ENCODE measurements at regions not wholly inside any gene's neighbourhood (a gene's known extent, or its start where the extent isn't known, plus 50 kb on each side); places are given as distances from the start of the nearest gene placed in this dataset.

- no peak for TF ChIP-seq CTCF (conservative IDR thresholded peaks at IDR 0.05; ENCODE audit: low read depth, low read length)
- no peak for TF ChIP-seq EZH2 (IDR thresholded peaks at IDR 0.05; ENCODE audit: borderline replicate concordance, low read depth, low read length, poor library complexity, severe bottlenecking)
- H3K27me3 ChIP-seq (replicated peaks; ENCODE audit: insufficient read depth, low read depth, low read length, poor library complexity): no peaks in the 10 kb centered on the region
- no peak overlapping the region for H3K4me3 ChIP-seq (ENCODE audit: low read depth, low read length, poor library complexity, severe bottlenecking)
- DNase-seq (ENCODE audit: low spot score): no peak
- H3K27ac ChIP-seq (ENCODE audit: low read depth, low read length, poor library complexity, severe bottlenecking): no peak overlapping the region
- H3K4me1 ChIP-seq (ENCODE audit: insufficient read depth, low read length, poor library complexity, severe bottlenecking): peaks cover 9% of the 10 kb centered on the region
- H3K36me3 ChIP-seq (ENCODE audit: insufficient read depth, low read length, poor library complexity, severe bottlenecking): no peaks in the 10 kb centered on the region
- intact Hi-C loops (cut with micrococcal nuclease; ENCODE audit: unreplicated experiment): no loop called here
- ChIA-PET POLR2A (ENCODE audit: low non-redundant PET) (no interaction called here), CTCF (no interaction called here)
- no peaks in the 10 kb centered on the region for H3K9me3 ChIP-seq (ENCODE audit: low read depth, low read length, poor library complexity, severe bottlenecking)
- BruUV-seq (replicated peaks): no TSS peak
Observed at GRCh38 chr1:214935258-214935657, 147.3 kb upstream of the KCNK2 start.

- intact Hi-C loops (cut with micrococcal nuclease; ENCODE audit: unreplicated experiment): no loop called here
- POLR2A ChIA-PET (ENCODE audit: low non-redundant PET): no interaction called here
Observed at GRCh38 chr1:214939180-214939579, 143.4 kb upstream of the KCNK2 start.

GRCh38 chr1:214941061-214941460 lies 141.5 kb upstream of the KCNK2 start:
- no peak overlapping the region for H3K27ac ChIP-seq (ENCODE audit: low read depth, low read length, poor library complexity, severe bottlenecking)
- no peaks in the 10 kb centered on the region for H3K36me3 ChIP-seq (ENCODE audit: insufficient read depth, low read length, poor library complexity, severe bottlenecking)
- BruUV-seq (replicated peaks): no TSS peak
- CTCF ChIA-PET: no interaction called here
- intact Hi-C loops (cut with micrococcal nuclease; ENCODE audit: unreplicated experiment): no loop called here
- POLR2A ChIA-PET (ENCODE audit: low non-redundant PET): no interaction called here
- no peaks in the 10 kb centered on the region for H3K4me1 ChIP-seq (ENCODE audit: insufficient read depth, low read length, poor library complexity, severe bottlenecking)
- H3K27me3 ChIP-seq (replicated peaks; ENCODE audit: insufficient read depth, low read depth, low read length, poor library complexity): no peaks in the 10 kb centered on the region
- H3K9me3 ChIP-seq (ENCODE audit: low read depth, low read length, poor library complexity, severe bottlenecking): no peaks in the 10 kb centered on the region
- no peak overlapping the region for H3K4me3 ChIP-seq (ENCODE audit: low read depth, low read length, poor library complexity, severe bottlenecking)
- TF ChIP-seq CTCF (conservative IDR thresholded peaks at IDR 0.05; ENCODE audit: low read depth, low read length) (no peak), EZH2 (IDR thresholded peaks at IDR 0.05; ENCODE audit: borderline replicate concordance, low read depth, low read length, poor library complexity, severe bottlenecking) (no peak)
- DNase-seq (ENCODE audit: low spot score): no peak

More at GRCh38 chr1:214939180-214939579, 143.4 kb upstream of the KCNK2 start:
- Histone ChIP-seq H3K4me1 (ENCODE audit: insufficient read depth, low read length, poor library complexity, severe bottlenecking) (peaks cover 9% of the 10 kb centered on the region), H3K4me3 (ENCODE audit: low read depth, low read length, poor library complexity, severe bottlenecking) (no peak overlapping the region), H3K36me3 (ENCODE audit: insufficient read depth, low read length, poor library complexity, severe bottlenecking) (no peaks in the 10 kb centered on the region), H3K27me3 (replicated peaks; ENCODE audit: insufficient read depth, low read depth, low read length, poor library complexity) (no peaks in the 10 kb centered on the region), H3K27ac (ENCODE audit: low read depth, low read length, poor library complexity, severe bottlenecking) (no peak overlapping the region), H3K9me3 (ENCODE audit: low read depth, low read length, poor library complexity, severe bottlenecking) (no peaks in the 10 kb centered on the region)
- DNase-seq (ENCODE audit: low spot score): no peak
- TF ChIP-seq CTCF (conservative IDR thresholded peaks at IDR 0.05; ENCODE audit: low read depth, low read length): no peak
- TF ChIP-seq EZH2 (IDR thresholded peaks at IDR 0.05; ENCODE audit: borderline replicate concordance, low read depth, low read length, poor library complexity, severe bottlenecking): no peak
- no TSS peak for BruUV-seq (replicated peaks)
- CTCF ChIA-PET: no interaction called here
